H9 (cell line): ENCODE measurements at regions not wholly inside any gene's neighbourhood (a gene's known extent, or its start where the extent isn't known, plus 50 kb on each side); places are given as distances from the start of the nearest gene placed in this dataset.

ENCODE experiments used
- DNase-seq: peaks from one replicate; pipeline ENCODE4 v3.0.0-alpha.2; 2017
- H2AFZ ChIP-seq: one replicate; pipeline ENCODE4 v1.6.1; 2013; ENCODE audit warnings: mild to moderate bottlenecking, low read length, control low read depth, moderate library complexity
- H2AK5ac ChIP-seq: 2 replicates; pipeline ENCODE4 v1.6.1; 2013; ENCODE audit warnings: low read length, control low read depth, mixed read lengths; ENCODE audit not compliant: insufficient read length
- H2BK120ac ChIP-seq: one replicate; pipeline ENCODE4 v1.6.1; 2013; ENCODE audit warnings: low read depth, mild to moderate bottlenecking, low read length, control low read depth, inconsistent platforms; ENCODE audit not compliant: poor library complexity, severe bottlenecking
- H2BK12ac ChIP-seq: 2 replicates; pipeline ENCODE4 v1.6.1; 2013; ENCODE audit warnings: low read length, control low read depth, mixed read lengths, low read depth; ENCODE audit not compliant: insufficient read length
- H2BK15ac ChIP-seq: 2 replicates; pipeline ENCODE4 v1.6.1; 2013; ENCODE audit warnings: low read depth, low read length, control low read depth
- H2BK20ac ChIP-seq: one replicate; pipeline ENCODE4 v1.6.1; 2013; ENCODE audit warnings: low read depth, mild to moderate bottlenecking, low read length, control low read depth, inconsistent platforms; ENCODE audit not compliant: poor library complexity, severe bottlenecking
- H2BK5ac ChIP-seq: 2 replicates; pipeline ENCODE4 v1.6.1; 2013; ENCODE audit warnings: low read length, control low read depth, mixed read lengths; ENCODE audit not compliant: insufficient read length
- H3K14ac ChIP-seq: 2 replicates; pipeline ENCODE4 v1.6.1; 2013; ENCODE audit warnings: low read length, control low read depth; ENCODE audit not compliant: insufficient read depth
- H3K18ac ChIP-seq: 2 replicates; pipeline ENCODE4 v1.6.1; 2013; ENCODE audit warnings: low read depth, mild to moderate bottlenecking, mixed read lengths, low read length, control low read depth; ENCODE audit not compliant: insufficient read length
- H3K23ac ChIP-seq: 2 replicates; pipeline ENCODE4 v1.6.1; 2013; ENCODE audit warnings: low read length, control low read depth, mixed read lengths, low read depth; ENCODE audit not compliant: insufficient read length
- H3K23me2 ChIP-seq: 2 replicates; pipeline ENCODE4 v1.6.1; 2013; ENCODE audit warnings: low read depth, mild to moderate bottlenecking, mixed read lengths, low read length, control low read depth; ENCODE audit not compliant: insufficient read length, poor library complexity, severe bottlenecking
- H3K27ac ChIP-seq: 2 replicates; pipeline ENCODE4 v1.5.1; 2013; ENCODE audit warnings: low read length, control low read depth, mixed read lengths, low read depth; ENCODE audit not compliant: insufficient read length
- H3K27me3 ChIP-seq: 2 replicates; pipeline ENCODE4 v1.6.1; 2013; ENCODE audit warnings: low read length, control low read depth, inconsistent platforms; ENCODE audit not compliant: insufficient read depth
- H3K4ac ChIP-seq: 2 replicates; pipeline ENCODE4 v1.6.1; 2013; ENCODE audit warnings: low read depth, mild to moderate bottlenecking, control low read depth, inconsistent platforms, low read length, moderate library complexity
- H3K4me1 ChIP-seq: 2 replicates; pipeline ENCODE4 v1.6.1; 2013; ENCODE audit warnings: low read length, control low read depth, inconsistent platforms; ENCODE audit not compliant: insufficient read depth
- H3K4me2 ChIP-seq: 2 replicates; pipeline ENCODE4 v1.6.1; 2013; ENCODE audit warnings: low read length, control low read depth, mixed read lengths; ENCODE audit not compliant: insufficient read length, insufficient read depth
- H3K56ac ChIP-seq: 2 replicates; pipeline ENCODE4 v1.6.1; 2013; ENCODE audit warnings: low read depth, mild to moderate bottlenecking, mixed read lengths, low read length, control low read depth; ENCODE audit not compliant: insufficient read length
- H3K79me1 ChIP-seq: 2 replicates; pipeline ENCODE4 v1.6.1; 2013; ENCODE audit warnings: low read depth, mild to moderate bottlenecking, moderate library complexity, low read length, control low read depth, inconsistent platforms; ENCODE audit not compliant: insufficient read depth, poor library complexity, severe bottlenecking
- H3K79me2 ChIP-seq: 2 replicates; pipeline ENCODE4 v1.6.1; 2013; ENCODE audit warnings: low read length, control low read depth, inconsistent platforms; ENCODE audit not compliant: insufficient read depth
- H3K9ac ChIP-seq: 2 replicates; pipeline ENCODE4 v1.6.1; 2013; ENCODE audit warnings: low read length, control low read depth, mixed read lengths; ENCODE audit not compliant: insufficient read length; ENCODE audit errors: extremely low read depth
- H3K9me3 ChIP-seq: one replicate; pipeline ENCODE4 v1.6.1; 2013; ENCODE audit warnings: low read depth, low read length, inconsistent platforms; ENCODE audit not compliant: control insufficient read depth
- H3T11ph ChIP-seq: one replicate; pipeline ENCODE4 v1.6.1; 2013; ENCODE audit warnings: mild to moderate bottlenecking, low read length, control low read depth, inconsistent platforms
- H4K20me1 ChIP-seq: one replicate; pipeline ENCODE4 v1.6.1; 2013; ENCODE audit not compliant: control insufficient read depth, insufficient read length, insufficient read depth
- H4K5ac ChIP-seq: 2 replicates; pipeline ENCODE4 v1.6.1; 2013; ENCODE audit warnings: low read depth, mild to moderate bottlenecking, mixed read lengths, low read length, control low read depth; ENCODE audit not compliant: insufficient read length
- H4K8ac ChIP-seq: replicated peaks from 2 replicates; pipeline ENCODE4 v1.6.1; 2013; ENCODE audit warnings: low read length, control low read depth, mixed read lengths, low read depth; ENCODE audit not compliant: insufficient read length
- H4K91ac ChIP-seq: 2 replicates; pipeline ENCODE4 v1.6.1; 2013; ENCODE audit warnings: low read depth, mild to moderate bottlenecking, moderate library complexity, mixed read lengths, low read length, control low read depth; ENCODE audit not compliant: insufficient read length
- H3K27ac Mint-ChIP-seq, 3 experiments: 2 replicates in 2 of 3; 3 replicates in 1 of 3; pipeline ENCODE4 v1.8.0; 2020 to 2021; ENCODE audit warnings: mixed read lengths in 3 of 3, mild to moderate bottlenecking in 1 of 3, moderate library complexity in 1 of 3
- H3K27me3 Mint-ChIP-seq: 2 replicates; pipeline ENCODE4 v1.8.0; 2021; ENCODE audit warnings: low read depth, mild to moderate bottlenecking, moderate library complexity, mixed read lengths
- H3K36me3 Mint-ChIP-seq, 3 experiments: 2 replicates in 2 of 3; 3 replicates in 1 of 3; pipeline ENCODE4 v1.8.0; 2020 to 2021; ENCODE audit warnings: low read depth in 3 of 3, mixed read lengths in 3 of 3; ENCODE audit not compliant: insufficient read depth in 1 of 3
- H3K4me1 Mint-ChIP-seq, 2 experiments: 2 replicates each; pipeline ENCODE4 v1.8.0; 2020; ENCODE audit warnings: mixed read lengths in 2 of 2
- H3K4me3 Mint-ChIP-seq, 2 experiments: 2 replicates in 1 of 2; 3 replicates in 1 of 2; pipeline ENCODE4 v1.8.0; 2020 to 2021; ENCODE audit warnings: mild to moderate bottlenecking in 2 of 2, mixed read lengths in 2 of 2, moderate library complexity in 1 of 2
- H3K9me3 Mint-ChIP-seq, 2 experiments: 2 replicates in 1 of 2; 3 replicates in 1 of 2; pipeline ENCODE4 v1.8.0; 2020; ENCODE audit warnings: mild to moderate bottlenecking in 2 of 2, mixed read lengths in 2 of 2, moderate library complexity in 1 of 2
- CTCF ChIP-seq: fragments of 200-600 bp; sonication (generic); conservative IDR thresholded peaks from 3 replicates; pipeline ENCODE4 v1.8.0; 2021; ENCODE audit warnings: antibody characterized with exemption, mild to moderate bottlenecking
- WGBS: extraction: QIAGEN DNeasy Blood & Tissue Kit; methylation state at CpG from one replicate; pipeline ENCODE4 v1.1.7; 2013; ENCODE audit warnings: missing lambda C conversion rate, low lambda C conversion rate, mixed read lengths; ENCODE audit not compliant: insufficient read length; ENCODE audit errors: extremely low coverage; 5-methylcytosine and 5-hydroxymethylcytosine counted together

GRCh38 chr20:24866008-24866407 is 83.1 kb upstream of the CST7 start:
- Histone ChIP-seq H3K23ac (no peak overlapping the region), H4K8ac (no peak overlapping the region), H2AFZ (no peak overlapping the region), H3K9ac (no peak overlapping the region), H3K9me3 (peaks cover 23% of the 10 kb centered on the region), H3K4me2 (no peak overlapping the region), H2BK12ac (no peak overlapping the region), H2AK5ac (no peak overlapping the region), H3K4me1 (no peaks in the 10 kb centered on the region), H2BK20ac (no peak overlapping the region), H2BK120ac (no peak overlapping the region), H4K5ac (no peak overlapping the region), H3K27me3 (no peaks in the 10 kb centered on the region), H3K27ac (no peak overlapping the region), H3K4ac (no peak overlapping the region), H3K79me1 (no peaks in the 10 kb centered on the region), H2BK5ac (no peak overlapping the region), H4K91ac (no peak overlapping the region), H3K56ac (no peak overlapping the region), H3K14ac (no peak overlapping the region; the same call in 1 of the 2 replicates), H3K79me2 (no peaks in the 10 kb centered on the region), H4K20me1 (no peaks in the 10 kb centered on the region), H2BK15ac (no peak overlapping the region), H3K23me2 (no peaks in the 10 kb centered on the region), H3K18ac (no peak overlapping the region), H3T11ph (no peak overlapping the region)
- Mint-ChIP-seq H3K27ac (no peak overlapping the region), H3K36me3 (peaks cover 9 to 18% (median 9%) of the 10 kb centered on the region in 3 experiments; a peak in 6 of 7 replicates), H3K4me1 (no peaks in the 10 kb centered on the region), H3K9me3 (peaks cover 39 to 45% of the 10 kb centered on the region in 2 experiments), H3K27me3 (peaks cover 2% of the 10 kb centered on the region), H3K4me3 (no peak overlapping the region)
- WGBS = no CpG with 5 or more reads among the region's 1 CpG
- no peak for TF ChIP-seq CTCF
- DNase-seq = no peak
